GM21528 (cell line): ENCODE measurements at regions not wholly inside any gene's neighbourhood (a gene's known extent, or its start where the extent isn't known, plus 50 kb on each side); places are given as distances from the start of the nearest gene placed in this dataset.
"Not testable (repeated sequence)": the region's sequence is repeated elsewhere in the genome, so short reads cannot be mapped to it uniquely, and the experiment has no call there.

Source experiments
- ATAC-seq: cut with Tn5 transposase; IDR thresholded peaks from one replicate; pipeline ENCODE4 v1.9.1; 2021; ENCODE audit warnings: mild to moderate bottlenecking, moderate library complexity; ENCODE audit not compliant: unreplicated experiment, low FRiP score

- no peak for ATAC-seq
These were observed 159.1 kb upstream of the FOXF1 start for GRCh38 chr16:86351041-86351784.

GRCh38 chr16:86351785-86352139 is 158.6 kb upstream of the FOXF1 start:
- ATAC-seq, result not testable (repeated sequence)

GRCh38 chr16:86353148-86353547 is 157.2 kb upstream of the FOXF1 start:
- no peak for ATAC-seq

- ATAC-seq, result no peak
These were observed 156.4 kb upstream of the FOXF1 start for GRCh38 chr16:86353948-86354347.

- no peak for ATAC-seq
These were observed 155.4 kb upstream of the FOXF1 start for GRCh38 chr16:86354641-86355513.

GRCh38 chr16:86355531-86355930 is 154.8 kb upstream of the FOXF1 start:
- ATAC-seq, result no peak

GRCh38 chr16:86355951-86356350 is 154.4 kb upstream of the FOXF1 start:
- no peak for ATAC-seq

GRCh38 chr16:86356804-86357203 is 153.5 kb upstream of the FOXF1 start:
- no peak for ATAC-seq

- no peak for ATAC-seq
These were observed 153.0 kb upstream of the FOXF1 start for GRCh38 chr16:86357303-86357702.

GRCh38 chr16:86357950-86358349 is 152.4 kb upstream of the FOXF1 start:
- no peak for ATAC-seq

- ATAC-seq, result no peak
These were observed 150.8 kb upstream of the FOXF1 start for GRCh38 chr16:86359571-86359970.

GRCh38 chr16:86362155-86362849 is 148.0 kb upstream of the FOXF1 start:
- ATAC-seq, result no peak

- ATAC-seq, result no peak
These were observed 147.3 kb upstream of the FOXF1 start for GRCh38 chr16:86363057-86363490.

- ATAC-seq, result no peak
These were observed 146.3 kb upstream of the FOXF1 start for GRCh38 chr16:86363836-86364618.

GRCh38 chr16:86364653-86365380 is 145.5 kb upstream of the FOXF1 start:
- ATAC-seq, result no peak

- ATAC-seq, result no peak
These were observed 144.6 kb upstream of the FOXF1 start for GRCh38 chr16:86365513-86366273.

- ATAC-seq, result no peak
These were observed 143.8 kb upstream of the FOXF1 start for GRCh38 chr16:86366481-86366880.

- ATAC-seq, result no peak
These were observed 142.8 kb upstream of the FOXF1 start for GRCh38 chr16:86367291-86368072.
